Fibroblast of villous mesenchyme (primary cell): ENCODE measurements at regions not wholly inside any gene's neighbourhood (a gene's known extent, or its start where the extent isn't known, plus 50 kb on each side); places are given as distances from the start of the nearest gene placed in this dataset.

Experiments used
- DNase-seq: peaks from one replicate; pipeline ENCODE4 v3.0.0-alpha.2; 2010; ENCODE audit warnings: low read depth
- H3K4me3 ChIP-seq: 2 replicates; pipeline ENCODE4 v1.5.1; 2011; ENCODE audit warnings: low read depth, mild to moderate bottlenecking, low read length
- TF ChIP-seq, protein P1 (sequence below): IDR thresholded peaks from 2 replicates; pipeline ENCODE4 v1.5.1; 2012; ENCODE audit warnings: low read depth, mild to moderate bottlenecking, low read length; ENCODE audit not compliant: insufficient read depth

DNA sequence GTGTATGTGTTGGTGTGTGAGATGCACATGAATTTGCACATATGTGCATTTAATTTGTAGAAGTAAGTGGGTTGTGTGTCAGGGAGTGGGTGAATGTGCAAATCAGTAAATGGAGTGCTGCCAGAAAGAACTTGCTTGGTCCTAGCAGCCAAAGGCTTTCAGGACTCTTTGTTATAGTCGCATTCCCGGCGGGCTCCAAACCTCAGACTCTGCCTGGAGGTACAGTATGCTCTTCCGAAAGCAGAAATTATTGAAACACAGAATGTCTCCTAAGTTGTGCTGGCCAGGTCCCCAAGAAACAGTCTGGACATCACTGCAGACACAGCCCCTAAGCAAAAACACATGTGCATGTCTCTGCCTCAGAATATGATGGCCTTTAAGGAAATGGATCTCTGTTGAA is 232.4 kb downstream of the INSIG2 start:
- TF ChIP-seq, protein P1, sequence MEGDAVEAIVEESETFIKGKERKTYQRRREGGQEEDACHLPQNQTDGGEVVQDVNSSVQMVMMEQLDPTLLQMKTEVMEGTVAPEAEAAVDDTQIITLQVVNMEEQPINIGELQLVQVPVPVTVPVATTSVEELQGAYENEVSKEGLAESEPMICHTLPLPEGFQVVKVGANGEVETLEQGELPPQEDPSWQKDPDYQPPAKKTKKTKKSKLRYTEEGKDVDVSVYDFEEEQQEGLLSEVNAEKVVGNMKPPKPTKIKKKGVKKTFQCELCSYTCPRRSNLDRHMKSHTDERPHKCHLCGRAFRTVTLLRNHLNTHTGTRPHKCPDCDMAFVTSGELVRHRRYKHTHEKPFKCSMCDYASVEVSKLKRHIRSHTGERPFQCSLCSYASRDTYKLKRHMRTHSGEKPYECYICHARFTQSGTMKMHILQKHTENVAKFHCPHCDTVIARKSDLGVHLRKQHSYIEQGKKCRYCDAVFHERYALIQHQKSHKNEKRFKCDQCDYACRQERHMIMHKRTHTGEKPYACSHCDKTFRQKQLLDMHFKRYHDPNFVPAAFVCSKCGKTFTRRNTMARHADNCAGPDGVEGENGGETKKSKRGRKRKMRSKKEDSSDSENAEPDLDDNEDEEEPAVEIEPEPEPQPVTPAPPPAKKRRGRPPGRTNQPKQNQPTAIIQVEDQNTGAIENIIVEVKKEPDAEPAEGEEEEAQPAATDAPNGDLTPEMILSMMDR, result no peak
- DNase-seq, result no peak
- no peak overlapping the region for H3K4me3 ChIP-seq

DNA sequence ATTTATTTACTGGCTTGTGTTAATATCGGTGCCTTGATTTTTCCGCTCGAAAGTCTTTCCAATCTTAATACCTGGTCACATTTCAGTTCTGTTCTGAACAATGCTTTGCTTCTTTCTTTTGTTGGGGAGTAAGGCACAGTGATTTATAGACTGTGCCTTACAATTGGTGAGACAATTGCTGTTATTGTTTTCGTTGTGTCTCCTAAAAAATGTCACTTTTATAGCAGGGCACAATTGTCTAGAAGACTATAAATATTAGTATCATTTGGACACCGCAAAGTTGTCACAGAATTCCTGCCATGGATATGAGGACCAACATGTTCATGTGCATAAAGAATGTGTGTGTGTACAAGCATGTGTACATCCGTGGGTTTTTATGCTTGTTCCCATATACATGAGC is 231.9 kb downstream of the INSIG2 start:
- no peak overlapping the region for H3K4me3 ChIP-seq
- TF ChIP-seq, protein P1, result no peak
- no peak for DNase-seq

GRCh38 chr2:118319271-118319684 is 231.0 kb downstream of the INSIG2 start:
- TF ChIP-seq, protein P1, result no peak
- H3K4me3 ChIP-seq, result no peak overlapping the region
- no peak for DNase-seq

GRCh38 chr2:118315606-118316005 is 227.3 kb downstream of the INSIG2 start:
- DNase-seq, result no peak
- TF ChIP-seq, protein P1, result no peak
- H3K4me3 ChIP-seq, result no peak overlapping the region

GRCh38 chr2:118312969-118313756 is 224.9 kb downstream of the INSIG2 start:
- H3K4me3 ChIP-seq, result no peak overlapping the region
- DNase-seq, result no peak
- TF ChIP-seq, protein P1, result no peak

DNA sequence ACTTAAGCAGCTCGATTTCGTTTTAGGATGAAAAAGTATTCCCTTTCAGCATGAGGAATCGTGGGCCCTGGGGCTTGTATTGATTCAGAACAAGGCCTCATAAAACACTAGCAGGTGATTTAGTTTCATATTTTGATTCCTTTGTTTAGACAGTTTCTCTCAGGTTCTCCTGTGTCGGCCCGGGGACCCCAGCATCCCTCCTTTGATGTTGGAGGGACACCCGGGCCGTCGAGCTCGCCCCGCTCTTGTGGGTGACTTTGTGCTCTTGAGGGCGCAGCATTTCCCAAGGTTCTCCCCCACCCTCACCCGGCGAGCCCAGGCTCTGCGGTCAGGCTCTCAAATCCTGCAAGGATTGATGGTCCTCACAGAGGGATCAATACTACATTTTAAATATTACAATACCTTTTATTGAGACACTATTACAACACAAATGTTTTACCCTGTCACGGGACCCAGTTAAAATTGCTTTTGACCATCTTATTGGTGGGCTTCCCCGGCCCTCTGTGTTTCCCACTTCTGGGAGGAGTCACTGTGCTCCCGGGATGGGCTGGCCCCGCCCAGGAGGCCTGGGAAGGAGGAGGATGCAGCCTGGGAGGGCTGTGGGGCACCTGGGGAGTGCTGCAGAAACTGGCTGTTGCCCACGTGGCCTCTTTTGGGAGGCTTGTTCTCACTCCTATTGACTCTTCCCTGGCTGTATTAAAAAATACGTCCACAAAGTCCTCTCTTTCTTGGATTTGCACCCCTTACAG is 222.6 kb downstream of the INSIG2 start:
- DNase-seq, result no peak
- TF ChIP-seq, protein P1, result no peak
- peak overlapping the region; percentile 57 for H3K4me3 ChIP-seq
